Stimulated activated CD8-positive, alpha-beta memory T cell treated with anti-CD3 and anti-CD28 coated beads, Interleukin-15, amount 100 ng/mL, for 1 hour (primary cell): ENCODE measurements at regions not wholly inside any gene's neighbourhood (a gene's known extent, or its start where the extent isn't known, plus 50 kb on each side); places are given as distances from the start of the nearest gene placed in this dataset.
"Not testable (repeated sequence)": the region's sequence is repeated elsewhere in the genome, so short reads cannot be mapped to it uniquely, and the experiment has no call there.

Experiments used
- DNase-seq: peaks from one replicate; pipeline ENCODE4 v3.0.0-alpha.2; 2020; ENCODE audit warnings: low read depth

- DNase-seq, result no peak
These were observed 155.2 kb upstream of the C2CD4B start for GRCh38 chr15:62320259-62320658.

GRCh38 chr15:62323353-62323890, 158.3 kb upstream of the C2CD4B start:
- DNase-seq, result no peak

- no peak for DNase-seq
These were observed 159.3 kb upstream of the C2CD4B start for GRCh38 chr15:62324382-62324781.

GRCh38 chr15:62325597-62325996, 160.5 kb upstream of the C2CD4B start:
- no peak for DNase-seq

GRCh38 chr15:62326460-62327011, 161.5 kb upstream of the C2CD4B start:
- DNase-seq, result no peak

GRCh38 chr15:62327406-62327805, 162.3 kb upstream of the C2CD4B start:
- DNase-seq, result no peak

- not testable (repeated sequence) for DNase-seq
These were observed 167.4 kb upstream of the C2CD4B start for GRCh38 chr15:62332472-62332871.

- no peak for DNase-seq
These were observed 169.5 kb upstream of the C2CD4B start for GRCh38 chr15:62334536-62334935.

GRCh38 chr15:62337934-62338333, 172.8 kb upstream of the C2CD4B start:
- DNase-seq, result no peak

- DNase-seq, result no peak
These were observed 173.4 kb upstream of the C2CD4B start for GRCh38 chr15:62338497-62338896.

GRCh38 chr15:62342959-62343358, 177.9 kb upstream of the C2CD4B start:
- DNase-seq, result no peak

GRCh38 chr15:62343397-62343796, 178.3 kb upstream of the C2CD4B start:
- DNase-seq, result no peak

GRCh38 chr15:62344806-62345539, 179.9 kb upstream of the C2CD4B start:
- no peak for DNase-seq

- DNase-seq, result no peak
These were observed 181.1 kb upstream of the C2CD4B start for GRCh38 chr15:62346168-62346567.

GRCh38 chr15:62348118-62348517, 183.0 kb upstream of the C2CD4B start:
- no peak for DNase-seq

GRCh38 chr15:62348623-62349022, 183.5 kb upstream of the C2CD4B start:
- DNase-seq, result no peak

GRCh38 chr15:62352817-62353216, 187.7 kb upstream of the C2CD4B start:
- DNase-seq, result no peak

- no peak for DNase-seq
These were observed 192.3 kb upstream of the C2CD4B start for GRCh38 chr15:62357431-62357830.

- DNase-seq, result no peak
These were observed 194.3 kb upstream of the C2CD4B start for GRCh38 chr15:62359416-62359815.

GRCh38 chr15:62360332-62361097, 195.4 kb upstream of the C2CD4B start:
- DNase-seq, result no peak

GRCh38 chr15:62362144-62362543, 197.1 kb upstream of the C2CD4B start:
- DNase-seq, result no peak

GRCh38 chr15:62362608-62363007, 197.5 kb upstream of the C2CD4B start:
- no peak for DNase-seq

- DNase-seq, result no peak
These were observed 198.8 kb upstream of the C2CD4B start for GRCh38 chr15:62363913-62364312.
